GM12891 (cell line): ENCODE measurements at regions not wholly inside any gene's neighbourhood (a gene's known extent, or its start where the extent isn't known, plus 50 kb on each side); places are given as distances from the start of the nearest gene placed in this dataset.
"Not testable (repeated sequence)": the region's sequence is repeated elsewhere in the genome, so short reads cannot be mapped to it uniquely, and the experiment has no call there.

Experiments used
- DNase-seq: peaks from one replicate; pipeline ENCODE4 v3.0.0; 2011; ENCODE audit warnings: low spot score; ENCODE audit not compliant: insufficient read length
- FAIRE-seq: peaks from 2 replicates; lab custom pipeline; 2011; peaks lifted over from hg19 to GRCh38; lab: Jason Lieb, UNC
- PAX5 ChIP-seq: IDR thresholded peaks from 2 replicates; pipeline ENCODE4 v1.6.1; 2011; ENCODE audit warnings: low read length, moderate library complexity, mild to moderate bottlenecking; ENCODE audit not compliant: insufficient read depth, severe bottlenecking
- POLR2A ChIP-seq: IDR thresholded peaks from 2 replicates; pipeline ENCODE4 v1.6.1; 2011; ENCODE audit warnings: low read depth, low read length, control low read depth
- POLR2AphosphoS5 ChIP-seq: IDR thresholded peaks from 2 replicates; pipeline ENCODE4 v1.6.1; 2011; ENCODE audit warnings: low read depth, low read length, control low read depth
- POU2F2 ChIP-seq: IDR thresholded peaks from 2 replicates; pipeline ENCODE4 v1.6.1; 2011; ENCODE audit warnings: low read depth, mild to moderate bottlenecking, control low read depth, low read length, moderate library complexity
- SPI1 ChIP-seq: IDR thresholded peaks from 2 replicates; pipeline ENCODE4 v1.6.1; 2011; ENCODE audit warnings: low read depth, low read length, control low read depth
- TAF1 ChIP-seq: IDR thresholded peaks from 2 replicates; pipeline ENCODE4 v1.6.1; 2011; ENCODE audit warnings: low read depth, low read length, control low read depth

- DNase-seq (no peak), FAIRE-seq (no peak)
- no peak for TF ChIP-seq POLR2AphosphoS5
- TF ChIP-seq POLR2A, result no peak
- no peak for TF ChIP-seq POU2F2
- TF ChIP-seq TAF1, result no peak
- no peak for TF ChIP-seq PAX5
- TF ChIP-seq SPI1, result no peak
Measured at GRCh38 chr15:79492065-79492464, 59.9 kb downstream of the MINAR1 start.

GRCh38 chr15:79494384-79494909 is 62.3 kb downstream of the MINAR1 start:
- FAIRE-seq (no peak), DNase-seq (no peak)
- TF ChIP-seq PAX5, result no peak
- no peak for TF ChIP-seq POLR2A
- TF ChIP-seq TAF1, result no peak
- no peak for TF ChIP-seq POLR2AphosphoS5
- TF ChIP-seq SPI1, result no peak

- no peak for DNase-seq
- FAIRE-seq, result no peak
- TF ChIP-seq POU2F2 (no peak), POLR2A (no peak), TAF1 (no peak)
Measured at GRCh38 chr15:79494963-79495755, 63.0 kb downstream of the MINAR1 start.

- no peak for FAIRE-seq
- TF ChIP-seq PAX5 (no peak), POU2F2 (no peak), POLR2A (no peak), POLR2AphosphoS5 (no peak)
- DNase-seq, result no peak
Measured at GRCh38 chr15:79495775-79496174, 63.6 kb downstream of the MINAR1 start.

- DNase-seq, result no peak
- TF ChIP-seq PAX5 (no peak), POLR2A (no peak), POU2F2 (no peak), TAF1 (no peak), POLR2AphosphoS5 (no peak), SPI1 (no peak)
- no peak for FAIRE-seq
Measured at GRCh38 chr15:79496838-79497237, 64.7 kb downstream of the MINAR1 start.

- TF ChIP-seq PAX5 (no peak), POLR2AphosphoS5 (no peak), POLR2A (no peak), POU2F2 (no peak)
- DNase-seq (no peak), FAIRE-seq (no peak)
Measured at GRCh38 chr15:79501086-79501485, 69.0 kb downstream of the MINAR1 start.

- TF ChIP-seq TAF1 (no peak), POU2F2 (no peak), POLR2AphosphoS5 (no peak)
- no peak for DNase-seq
- no peak for FAIRE-seq
Measured at GRCh38 chr15:79505956-79506355, 73.8 kb downstream of the MINAR1 start.

GRCh38 chr15:79512844-79513243 is 80.7 kb downstream of the MINAR1 start:
- not testable (repeated sequence) for FAIRE-seq, DNase-seq

- FAIRE-seq (no peak), DNase-seq (no peak)
Measured at GRCh38 chr15:79513417-79513816, 81.3 kb downstream of the MINAR1 start.

GRCh38 chr15:79513940-79514339 is 81.8 kb downstream of the MINAR1 start:
- FAIRE-seq, result no peak
- DNase-seq, result no peak
- no peak for TF ChIP-seq POLR2A
- TF ChIP-seq PAX5, result no peak
- TF ChIP-seq SPI1, result no peak
- no peak for TF ChIP-seq TAF1

More at GRCh38 chr15:79513417-79513816, 81.3 kb downstream of the MINAR1 start:
- TF ChIP-seq SPI1 (no peak), POLR2AphosphoS5 (no peak), POLR2A (no peak), TAF1 (no peak)
